HG03066 (cell line): ENCODE measurements at regions not wholly inside any gene's neighbourhood (a gene's known extent, or its start where the extent isn't known, plus 50 kb on each side); places are given as distances from the start of the nearest gene placed in this dataset.

Experiments used
- ATAC-seq: cut with Tn5 transposase; IDR thresholded peaks from one replicate; pipeline ENCODE4 v1.9.1; 2021; ENCODE audit warnings: low read depth; ENCODE audit not compliant: unreplicated experiment

- ATAC-seq, result no peak
These were observed 73.3 kb downstream of the TASL start for GRCh38 chrX:30504309-30504708.

- ATAC-seq, result no peak
These were observed 82.1 kb downstream of the TASL start for GRCh38 chrX:30495468-30495867.

DNA sequence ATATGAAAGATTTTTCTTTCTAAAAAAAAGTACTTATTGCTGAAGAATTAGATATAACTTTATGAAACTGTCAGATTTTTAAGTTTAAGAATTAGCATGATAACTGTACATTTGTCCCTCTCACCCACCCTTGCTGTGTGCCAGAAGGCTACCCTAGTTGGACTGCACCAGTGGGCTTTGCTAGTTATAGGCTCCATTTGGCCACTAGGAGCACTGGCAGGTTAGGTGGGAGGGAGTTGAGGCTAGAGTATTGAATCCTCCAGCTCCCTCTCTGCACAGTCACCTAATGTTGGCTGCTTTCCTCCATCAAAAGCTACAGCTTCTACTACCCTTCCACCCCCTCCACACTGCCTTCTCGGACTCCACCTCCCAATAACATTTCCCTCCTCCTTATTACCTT lies 84.2 kb downstream of the TASL start:
- no peak for ATAC-seq

DNA sequence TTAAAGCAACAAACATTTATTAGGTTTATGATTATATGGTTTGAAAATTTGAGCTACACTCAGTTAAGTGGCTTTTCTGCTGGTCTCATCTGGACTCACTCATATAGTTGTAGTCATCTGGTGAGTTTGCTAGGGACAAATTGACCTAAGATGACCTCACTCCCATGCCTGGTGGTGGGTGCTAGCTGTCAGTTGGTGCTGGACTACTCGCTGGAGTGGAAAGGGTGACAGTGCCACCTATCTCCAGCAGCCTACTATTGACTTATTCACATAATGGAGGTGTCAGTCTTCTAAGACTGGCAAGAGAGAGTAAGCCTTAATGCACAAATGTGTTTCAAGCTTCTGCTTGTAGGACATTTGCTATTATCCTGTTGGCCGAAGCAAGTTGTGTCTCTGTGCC lies 88.2 kb downstream of the TASL start:
- ATAC-seq, result no peak

GRCh38 chrX:30488092-30488491 lies 89.5 kb downstream of the TASL start:
- peak; percentile 70 for ATAC-seq

- peak; percentile 79 for ATAC-seq
These were observed 93.6 kb downstream of the TASL start for GRCh38 chrX:30483996-30484395.

DNA sequence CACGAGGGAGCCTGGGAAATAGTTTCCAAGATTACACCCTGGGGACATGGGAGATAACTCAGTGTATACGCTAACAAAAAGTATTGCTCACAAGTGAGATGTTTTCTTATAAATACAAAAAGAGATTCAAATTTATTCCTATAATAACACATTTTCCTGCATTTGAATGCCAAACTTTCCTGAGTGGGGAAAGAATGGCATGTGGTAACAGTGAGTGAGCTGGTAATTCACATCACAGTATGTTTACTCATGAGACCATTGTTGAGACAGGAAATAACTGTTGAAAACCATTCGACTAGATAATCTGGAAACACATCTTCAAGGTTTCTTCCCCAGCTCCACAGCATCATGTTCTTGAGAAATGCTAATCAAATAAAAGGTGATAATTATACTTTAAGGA lies 109.1 kb downstream of the TASL start:
- ATAC-seq, result no peak
